ENCODE measurements at regions not wholly inside any gene's neighbourhood (a gene's known extent, or its start where the extent isn't known, plus 50 kb on each side); places are given as distances from the start of the nearest gene placed in this dataset.
"Not testable (repeated sequence)": the region's sequence is repeated elsewhere in the genome, so short reads cannot be mapped to it uniquely, and the experiment has no call there.

DNA sequence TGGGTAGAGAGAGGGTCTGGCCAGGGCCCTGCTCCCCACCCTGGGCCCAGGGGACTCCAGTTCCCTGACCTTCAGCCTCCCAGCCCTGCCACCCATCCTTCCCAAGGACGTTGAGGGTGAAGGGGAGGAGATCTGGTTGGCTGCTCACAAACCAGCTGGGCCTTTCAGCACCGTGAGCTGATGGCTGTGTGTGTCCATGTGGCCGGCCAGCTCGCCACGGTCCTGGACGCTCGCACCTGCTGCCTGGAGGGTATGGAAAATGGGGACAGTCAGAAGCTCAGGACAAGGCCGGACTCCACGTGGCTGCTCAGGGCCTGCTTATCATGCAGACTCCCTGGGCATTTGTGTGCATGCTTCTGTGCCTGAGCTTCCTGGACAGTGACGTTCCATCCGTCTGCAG is 110.3 kb downstream of the NPIPB11 start:
- 90 to 95% methylated on average over 9 to 11 of the region's 11 CpGs for WGBS, 2 donors
- H3K4me1 ChIP-seq = peaks cover 0 to 13% (median 10%) of the 10 kb centered on the region in 4 donors
- not testable (repeated sequence) for H3K27me3 ChIP-seq; H3K27ac ChIP-seq; H3K4me3 ChIP-seq; ATAC-seq (ENCODE audit: low FRiP score in 2 of 2); H3K9me3 ChIP-seq; H3K36me3 ChIP-seq
- peak in 1 of 2 donors; percentile 54 for DNase-seq

DNA sequence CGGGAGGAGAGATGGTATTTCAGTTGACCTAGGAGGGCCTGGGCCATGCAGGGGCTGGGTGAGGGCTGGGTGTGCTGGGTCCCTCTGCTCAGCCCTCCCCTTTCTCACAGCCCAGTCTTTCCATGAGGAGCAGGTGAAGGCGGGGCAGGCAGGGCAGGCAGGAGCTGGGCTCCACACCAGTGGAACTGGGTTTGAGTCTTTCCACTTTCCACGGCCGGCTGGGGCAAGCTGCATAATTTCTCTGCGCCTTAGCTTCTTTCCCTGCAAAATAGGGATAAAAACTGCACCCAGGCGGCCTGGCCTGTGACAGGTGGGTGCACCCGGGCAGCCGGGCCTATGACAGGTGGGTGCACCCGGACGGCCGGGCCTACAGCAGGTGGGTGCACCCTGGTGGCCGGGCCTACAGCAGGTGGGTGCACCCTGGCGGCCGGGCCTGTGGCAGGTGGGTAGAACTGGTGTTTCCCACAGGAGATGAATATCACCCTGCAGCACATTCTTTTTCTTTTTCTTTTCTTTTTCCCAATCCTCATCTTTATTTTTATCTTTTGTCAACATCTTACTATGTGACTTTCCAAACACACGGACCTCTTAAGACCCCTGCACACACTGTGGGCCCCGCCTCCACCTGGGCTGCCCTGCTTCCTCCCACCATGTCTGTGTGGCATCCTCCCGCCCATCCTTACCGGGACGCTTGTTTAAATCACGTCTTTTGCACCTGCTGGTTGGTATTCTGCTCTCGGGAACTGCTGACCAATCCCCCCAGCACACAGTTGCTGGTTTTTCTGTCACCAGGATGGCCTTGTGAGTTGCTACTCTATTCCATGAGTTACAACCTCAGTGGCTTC is 111.3 kb downstream of the NPIPB11 start:
- H3K9me3 ChIP-seq; H3K36me3 ChIP-seq; H3K4me3 ChIP-seq; ATAC-seq (ENCODE audit: low FRiP score in 2 of 2); H3K27me3 ChIP-seq; H3K27ac ChIP-seq: not testable (repeated sequence)
- peaks cover 7 to 18% (median 12%) of the 10 kb centered on the region in 4 donors for H3K4me1 ChIP-seq
- DNase-seq = peak in 1 of 2 donors; percentile 58
- WGBS, 2 donors = 92 to 93% methylated on average over 17 to 21 of the region's 21 CpGs

DNA sequence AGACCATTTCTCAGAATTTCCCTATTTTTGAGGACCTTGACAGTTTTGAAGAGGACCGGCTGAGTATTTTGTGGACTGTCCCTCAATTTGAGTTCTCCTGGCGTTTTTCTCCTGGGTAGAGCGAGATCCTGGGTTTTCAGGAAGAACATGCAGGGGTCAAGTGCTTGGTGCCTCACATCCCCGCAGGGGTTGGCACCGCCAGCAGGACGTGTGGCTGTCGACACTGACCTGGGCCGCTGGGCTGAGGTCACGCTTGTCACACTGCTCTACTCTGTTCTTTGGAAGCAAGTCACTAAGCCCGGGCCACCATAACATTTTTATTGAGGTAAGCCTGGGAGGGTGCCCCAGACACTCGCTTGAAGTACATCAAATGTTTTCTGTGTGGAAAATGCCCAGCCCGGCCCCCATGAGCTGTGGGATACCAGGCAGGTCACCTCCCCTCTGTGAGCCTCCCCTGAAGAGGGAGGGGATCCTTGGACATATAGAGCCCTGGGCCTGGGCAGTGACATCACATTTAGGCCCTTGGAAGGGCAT is 112.0 kb downstream of the NPIPB11 start:
- DNase-seq = peak in 1 of 2 donors; percentile 42
- WGBS, 2 donors = 87 to 100% methylated on average over 9 to 12 of the region's 12 CpGs
- H3K4me3 ChIP-seq = not testable (repeated sequence)

GRCh38 chr16:29293545-29293944 is 113.0 kb downstream of the NPIPB11 start:
- not testable (repeated sequence) for H3K36me3 ChIP-seq; H3K27ac ChIP-seq; H3K4me3 ChIP-seq; H3K9me3 ChIP-seq; H3K27me3 ChIP-seq; ATAC-seq (ENCODE audit: low FRiP score in 2 of 2); DNase-seq
- peaks cover 7 to 29% (median 12%) of the 10 kb centered on the region in 4 donors for H3K4me1 ChIP-seq
- WGBS, 2 donors = 97 to 100% methylated on average over 6 of the region's 9 CpGs

More for the DNA sequence above, 112.0 kb downstream of the NPIPB11 start:
- H3K9me3 ChIP-seq; H3K36me3 ChIP-seq; H3K27ac ChIP-seq; H3K27me3 ChIP-seq; ATAC-seq (ENCODE audit: low FRiP score in 2 of 2): not testable (repeated sequence)
- H3K4me1 ChIP-seq = peaks cover 7 to 23% (median 12%) of the 10 kb centered on the region in 4 donors

- not testable (repeated sequence) for H3K27ac ChIP-seq; H3K27me3 ChIP-seq; H3K4me3 ChIP-seq; H3K9me3 ChIP-seq; H3K36me3 ChIP-seq; ATAC-seq (ENCODE audit: low FRiP score in 2 of 2)
- peaks cover 7 to 29% (median 12%) of the 10 kb centered on the region in 4 donors for H3K4me1 ChIP-seq
- 81 to 89% methylated on average over 17 of the region's 24 CpGs for WGBS, 2 donors
- peak in 1 of 2 donors; percentile 56 for DNase-seq
Measured at GRCh38 chr16:29292952-29293471, 113.5 kb downstream of the NPIPB11 start.

GRCh38 chr16:29291329-29292271 is 114.9 kb downstream of the NPIPB11 start:
- H3K4me3 ChIP-seq, H3K27me3 ChIP-seq, H3K9me3 ChIP-seq, H3K36me3 ChIP-seq: not testable (repeated sequence)
- peak overlapping the region in 2 of 4 donors; percentile 45 to 72 for H3K27ac ChIP-seq
- DNase-seq = peak in 1 of 2 donors; percentile 74
- peak; percentile 0 to 13 for ATAC-seq (ENCODE audit: low FRiP score in 2 of 2)
- peaks cover 7 to 29% (median 12%) of the 10 kb centered on the region in 4 donors for H3K4me1 ChIP-seq
- 76% methylated on average over 17 of the region's 30 CpGs; no CpG with 5 or more reads in 1 of the 2 donors for WGBS, 2 donors

DNA sequence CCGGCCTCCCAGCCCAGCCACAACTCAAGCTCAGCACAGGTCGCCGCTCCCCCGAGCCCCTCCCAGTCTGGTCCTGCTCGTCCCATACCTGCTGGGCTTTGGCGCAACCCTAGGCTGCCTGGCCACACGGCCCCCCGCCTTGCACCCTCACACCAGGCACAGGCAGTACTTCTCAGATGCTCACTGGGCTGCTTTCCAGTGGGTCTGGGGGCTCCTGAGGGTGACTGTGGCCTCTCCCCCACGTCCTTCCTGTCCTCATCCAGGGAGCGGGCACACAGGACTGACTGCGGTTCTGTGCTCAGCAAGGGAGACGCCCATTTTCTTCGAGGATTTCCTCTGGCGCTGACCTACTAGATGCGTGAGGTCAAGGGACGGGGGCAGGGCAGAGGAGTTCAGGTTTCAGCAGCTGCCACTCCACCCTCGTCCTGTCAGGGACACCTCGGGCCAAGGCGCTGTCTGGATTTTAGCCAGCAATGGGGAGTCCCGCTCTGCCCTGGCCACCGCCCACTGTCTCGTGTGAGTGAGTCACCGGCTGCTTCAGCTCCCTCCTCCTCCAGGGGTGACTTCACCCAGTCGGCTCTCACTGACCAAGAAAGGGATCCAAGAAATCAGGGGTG is 115.8 kb downstream of the NPIPB11 start:
- Histone ChIP-seq H3K36me3 (no peaks in the 10 kb centered on the region), H3K9me3 (no peaks in the 10 kb centered on the region), H3K27ac (peak overlapping the region in 2 of 4 donors; percentile 45 to 72), H3K4me3 (peak overlapping the region in 3 of 4 donors; percentile 17 to 34 (median 19)), H3K4me1 (peaks cover 7 to 29% (median 12%) of the 10 kb centered on the region in 4 donors), H3K27me3 (no peaks in the 10 kb centered on the region)
- 16 to 28% methylated on average over 7 to 21 of the region's 24 CpGs for WGBS, 2 donors
- ATAC-seq (ENCODE audit: low FRiP score in 2 of 2) (peak; percentile 91 to 93), DNase-seq (peak; percentile 89 to 99)
- TF ChIP-seq, protein P1, sequence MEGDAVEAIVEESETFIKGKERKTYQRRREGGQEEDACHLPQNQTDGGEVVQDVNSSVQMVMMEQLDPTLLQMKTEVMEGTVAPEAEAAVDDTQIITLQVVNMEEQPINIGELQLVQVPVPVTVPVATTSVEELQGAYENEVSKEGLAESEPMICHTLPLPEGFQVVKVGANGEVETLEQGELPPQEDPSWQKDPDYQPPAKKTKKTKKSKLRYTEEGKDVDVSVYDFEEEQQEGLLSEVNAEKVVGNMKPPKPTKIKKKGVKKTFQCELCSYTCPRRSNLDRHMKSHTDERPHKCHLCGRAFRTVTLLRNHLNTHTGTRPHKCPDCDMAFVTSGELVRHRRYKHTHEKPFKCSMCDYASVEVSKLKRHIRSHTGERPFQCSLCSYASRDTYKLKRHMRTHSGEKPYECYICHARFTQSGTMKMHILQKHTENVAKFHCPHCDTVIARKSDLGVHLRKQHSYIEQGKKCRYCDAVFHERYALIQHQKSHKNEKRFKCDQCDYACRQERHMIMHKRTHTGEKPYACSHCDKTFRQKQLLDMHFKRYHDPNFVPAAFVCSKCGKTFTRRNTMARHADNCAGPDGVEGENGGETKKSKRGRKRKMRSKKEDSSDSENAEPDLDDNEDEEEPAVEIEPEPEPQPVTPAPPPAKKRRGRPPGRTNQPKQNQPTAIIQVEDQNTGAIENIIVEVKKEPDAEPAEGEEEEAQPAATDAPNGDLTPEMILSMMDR (IDR thresholded peaks at IDR 0.05) = peak in 1 of 6 experiments; percentile 29
- TF ChIP-seq POLR2AphosphoS5 (IDR thresholded peaks at IDR 0.05) (peak; percentile 72 to 95), EP300 (IDR thresholded peaks at IDR 0.05) (peak in 2 of 4 donors; percentile 83 to 95), POLR2A (IDR thresholded peaks at IDR 0.05) (peak in 1 of 4 donors; percentile 29)

GRCh38 chr16:29289516-29290239 is 116.8 kb downstream of the NPIPB11 start:
- DNase-seq = peak in 1 of 2 donors; percentile 46
- WGBS, 2 donors = 91 to 100% methylated on average over 5 to 8 of the region's 13 CpGs

DNA sequence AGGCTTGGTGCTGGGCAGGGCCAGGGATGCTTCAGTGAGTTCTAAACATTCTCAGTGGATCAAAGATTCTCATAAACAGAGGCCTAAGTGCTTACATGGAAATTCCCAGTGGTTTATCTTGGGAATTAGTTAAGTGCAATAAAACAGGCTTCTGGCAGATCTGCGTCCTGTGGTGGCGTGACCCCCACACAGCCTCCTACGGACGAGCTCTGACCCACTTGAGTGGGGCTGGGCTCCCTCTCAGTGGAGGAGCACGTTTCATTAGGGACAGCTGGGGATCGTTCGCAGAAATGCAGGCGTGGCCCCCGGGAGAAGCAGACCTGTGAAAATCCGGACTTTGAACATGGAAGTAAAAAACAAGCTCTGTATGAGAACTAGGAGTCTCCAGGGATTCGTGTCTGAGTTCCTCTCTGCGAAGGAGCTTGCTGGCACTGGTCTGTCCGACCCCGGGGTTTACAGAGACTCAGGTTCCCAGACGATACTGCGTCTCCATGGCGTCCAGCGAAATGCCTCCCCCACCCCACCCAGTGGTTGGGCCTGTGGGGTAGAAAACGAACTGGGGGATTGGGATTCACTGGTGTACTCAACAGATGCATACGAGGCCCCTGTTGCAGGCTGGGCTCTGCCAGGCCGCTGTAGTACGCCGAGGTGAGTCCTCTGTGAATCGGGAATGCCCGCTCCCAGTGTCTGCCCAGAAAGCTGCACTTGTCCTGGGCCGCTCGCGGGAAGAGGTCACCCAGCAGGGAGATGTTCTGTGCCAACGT is 117.6 kb downstream of the NPIPB11 start:
- Histone ChIP-seq H3K27ac (peak overlapping the region in 1 of 4 donors; percentile 17), H3K4me1 (peaks cover 7 to 37% (median 12%) of the 10 kb centered on the region in 4 donors)
- ATAC-seq (ENCODE audit: low FRiP score in 2 of 2) (peak in 1 of 2 donors; percentile 22), DNase-seq (peak in 1 of 2 donors; percentile 49)
- H3K4me3 ChIP-seq, H3K9me3 ChIP-seq, H3K36me3 ChIP-seq, H3K27me3 ChIP-seq: not testable (repeated sequence)
- WGBS, 2 donors = 85 to 88% methylated on average over 22 to 29 of the region's 29 CpGs

More at GRCh38 chr16:29289516-29290239, 116.8 kb downstream of the NPIPB11 start:
- H3K36me3 ChIP-seq, H3K9me3 ChIP-seq, H3K27me3 ChIP-seq: not testable (repeated sequence)
- H3K27ac ChIP-seq = peak overlapping the region in 1 of 4 donors; percentile 13
- H3K4me3 ChIP-seq = peak overlapping the region in 1 of 4 donors; percentile 34
- peak in 1 of 2 donors; percentile 4 for ATAC-seq (ENCODE audit: low FRiP score in 2 of 2)
- H3K4me1 ChIP-seq = peaks cover 7 to 37% (median 12%) of the 10 kb centered on the region in 4 donors
